ENCODE measurements at regions not wholly inside any gene's neighbourhood (a gene's known extent, or its start where the extent isn't known, plus 50 kb on each side); places are given as distances from the start of the nearest gene placed in this dataset.
"Not testable (repeated sequence)": the region's sequence is repeated elsewhere in the genome, so short reads cannot be mapped to it uniquely, and the experiment has no call there.

DNA sequence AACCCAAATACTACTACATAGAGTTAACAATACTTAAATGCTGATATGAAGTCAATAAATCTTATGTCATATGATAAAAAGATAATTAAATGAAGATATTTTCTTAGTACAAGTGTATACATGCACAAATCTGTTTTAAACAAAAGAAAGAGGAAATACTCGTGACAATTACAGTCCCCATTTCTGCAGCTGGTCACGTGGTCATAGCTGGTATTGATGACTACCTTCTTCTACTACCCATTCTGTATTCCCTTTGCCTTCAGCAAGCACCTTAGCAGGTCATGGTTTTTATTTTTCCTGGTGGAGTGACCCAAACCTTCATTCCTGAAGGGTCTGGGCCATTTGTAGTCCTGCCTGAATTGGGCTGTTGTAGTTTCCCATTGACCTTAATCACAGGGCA lies 147.4 kb downstream of the TMEM182 start:
- H2AFZ ChIP-seq (replicated peaks; ENCODE audit: low read length, poor library complexity); H3K79me1 ChIP-seq (ENCODE audit: low read depth in 1 of 2, low read length in 2 of 2); H2BK20ac ChIP-seq (ENCODE audit: low read depth, low read length); H3K9me1 ChIP-seq (ENCODE audit: insufficient read depth, low read length); H3K4me2 ChIP-seq (ENCODE audit: low read depth, low read length); in situ Hi-C loops (cut with MboI; ENCODE audit: low sequenced_read_pairs); H2BK5ac ChIP-seq (ENCODE audit: low read depth, low read length, poor library complexity, severe bottlenecking); POLR2A ChIA-PET (ENCODE audit: unreplicated experiment); H3K27me3 ChIP-seq (ENCODE audit: control insufficient read depth, insufficient read depth, low read length); H3K14ac ChIP-seq (replicated peaks; ENCODE audit: low read depth, low read length); H2BK120ac ChIP-seq (ENCODE audit: low read depth, low read length); DNase-seq; H2AK9ac ChIP-seq (replicated peaks; ENCODE audit: low read depth, low read length, poor library complexity); H3K4me3 ChIP-seq (ENCODE audit: insufficient read depth, low read depth, low read length); H4K20me1 ChIP-seq (ENCODE audit: insufficient read depth, low read length); BruUV-seq (replicated peaks); H4K5ac ChIP-seq (ENCODE audit: low read depth, low read length); H2AK5ac ChIP-seq (ENCODE audit: low read depth, low read length); ATAC-seq (ENCODE audit: low read depth); H3K18ac ChIP-seq (ENCODE audit: low read depth, low read length); H3K36me3 ChIP-seq (ENCODE audit: control insufficient read depth, insufficient read depth, low read length); CTCF ChIA-PET; H4K8ac ChIP-seq (ENCODE audit: low read depth in 2 of 2, low read length in 2 of 2); H3K9me3 ChIP-seq (ENCODE audit: control insufficient read depth, insufficient read depth, low read length); H3K4ac ChIP-seq (ENCODE audit: low read depth, low read length); H3K56ac ChIP-seq (ENCODE audit: extremely low read depth, insufficient read depth, low read length); H3K27ac ChIP-seq (ENCODE audit: insufficient read depth, low read length); H3K4me1 ChIP-seq (ENCODE audit: control insufficient read depth, insufficient read depth, low read length); intact Hi-C loops (cut with micrococcal nuclease); H3K23ac ChIP-seq (ENCODE audit: low read depth, low read length); H2BK15ac ChIP-seq (ENCODE audit: low read depth, low read length); H3K9ac ChIP-seq (ENCODE audit: low read depth, low read length); H4K91ac ChIP-seq (ENCODE audit: insufficient read depth, low read depth, low read length); dilution Hi-C loops (cut with HindIII; ENCODE audit: low sequenced_read_pairs, unreplicated experiment): not testable (repeated sequence)
- WGBS, 2 experiments (ENCODE audit: extremely low coverage in 2 of 2, insufficient read length in 1 of 2): no CpG with 5 or more reads among the region's 2 CpGs
